NCI-H2196 (cell line): ENCODE measurements at regions not wholly inside any gene's neighbourhood (a gene's known extent, or its start where the extent isn't known, plus 50 kb on each side); places are given as distances from the start of the nearest gene placed in this dataset.

Source experiments
- DNase-seq: peaks from one replicate; lab custom pipeline; 2025; ENCODE audit not compliant: unreplicated experiment; lab: John Stamatoyannopoulos, UW

GRCh38 chr1:212525479-212526110 is 83.0 kb upstream of the ATF3 start:
- no peak for DNase-seq

GRCh38 chr1:212526111-212526491 is 82.5 kb upstream of the ATF3 start:
- DNase-seq, result no peak

DNA sequence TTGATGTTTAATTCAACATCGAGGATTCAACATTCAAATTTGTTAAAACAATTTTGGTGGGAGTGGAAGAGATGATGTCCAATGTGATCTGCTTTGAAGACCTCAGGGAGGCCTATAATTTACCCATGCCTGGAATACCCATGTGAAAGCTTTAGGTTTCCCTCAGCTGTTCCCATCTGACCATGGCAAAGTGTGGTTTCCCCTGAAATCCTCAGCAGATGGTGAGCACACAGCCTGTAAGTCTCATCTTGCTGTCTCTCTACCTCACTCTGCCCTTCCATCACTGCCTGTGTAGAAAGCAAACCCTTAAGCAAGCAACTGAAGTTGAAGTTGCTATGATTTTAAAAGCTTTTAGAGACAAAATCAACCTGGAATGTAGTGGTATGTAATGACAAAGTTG is 80.1 kb upstream of the ATF3 start:
- DNase-seq, result no peak

DNA sequence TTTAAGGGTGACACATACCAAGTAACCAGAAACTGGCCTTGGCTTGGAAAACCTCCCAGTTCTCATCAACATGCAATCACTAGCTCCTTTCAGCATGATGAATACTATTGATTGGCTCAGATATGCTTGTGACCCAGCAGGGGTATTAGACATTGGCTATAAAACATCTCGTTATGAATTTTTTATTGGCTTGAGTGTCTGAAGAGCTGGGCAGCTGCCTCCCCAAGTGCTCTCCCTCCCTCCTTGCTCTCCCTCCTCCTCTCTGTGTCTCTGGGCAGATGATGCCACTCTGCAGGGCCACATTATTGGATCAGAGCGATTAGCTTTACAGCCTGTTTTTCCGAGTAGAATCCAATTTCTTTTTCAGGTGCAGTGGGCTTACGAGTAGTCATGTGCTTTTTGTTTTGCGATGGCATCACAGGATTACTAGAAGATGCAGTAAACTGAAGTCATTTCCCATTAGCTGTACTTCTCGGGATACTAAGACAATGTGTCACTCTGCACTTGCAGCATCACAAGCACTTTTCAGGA is 79.3 kb upstream of the ATF3 start:
- DNase-seq, result peak; percentile 25

DNA sequence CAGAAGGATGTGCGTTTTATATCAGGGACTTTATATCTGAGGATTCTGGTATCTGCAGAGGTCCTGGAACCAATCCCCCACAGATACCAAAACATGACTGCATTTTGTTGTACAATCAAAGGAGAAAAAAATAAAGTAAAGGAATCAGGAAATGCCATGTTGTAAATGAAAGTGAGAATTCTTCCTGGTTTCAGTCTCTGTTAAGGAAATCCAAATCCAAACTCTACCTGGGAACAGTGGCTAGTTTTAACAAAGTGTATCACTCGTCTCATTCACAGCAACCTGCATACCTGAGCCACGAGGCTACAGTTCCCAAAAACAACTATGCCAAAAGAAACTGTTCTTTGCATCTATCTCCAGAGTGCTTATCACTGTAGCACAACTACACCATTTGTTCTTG is 77.3 kb upstream of the ATF3 start:
- DNase-seq, result no peak

- DNase-seq, result no peak
These were observed 76.8 kb upstream of the ATF3 start for GRCh38 chr1:212531796-212532195.

DNA sequence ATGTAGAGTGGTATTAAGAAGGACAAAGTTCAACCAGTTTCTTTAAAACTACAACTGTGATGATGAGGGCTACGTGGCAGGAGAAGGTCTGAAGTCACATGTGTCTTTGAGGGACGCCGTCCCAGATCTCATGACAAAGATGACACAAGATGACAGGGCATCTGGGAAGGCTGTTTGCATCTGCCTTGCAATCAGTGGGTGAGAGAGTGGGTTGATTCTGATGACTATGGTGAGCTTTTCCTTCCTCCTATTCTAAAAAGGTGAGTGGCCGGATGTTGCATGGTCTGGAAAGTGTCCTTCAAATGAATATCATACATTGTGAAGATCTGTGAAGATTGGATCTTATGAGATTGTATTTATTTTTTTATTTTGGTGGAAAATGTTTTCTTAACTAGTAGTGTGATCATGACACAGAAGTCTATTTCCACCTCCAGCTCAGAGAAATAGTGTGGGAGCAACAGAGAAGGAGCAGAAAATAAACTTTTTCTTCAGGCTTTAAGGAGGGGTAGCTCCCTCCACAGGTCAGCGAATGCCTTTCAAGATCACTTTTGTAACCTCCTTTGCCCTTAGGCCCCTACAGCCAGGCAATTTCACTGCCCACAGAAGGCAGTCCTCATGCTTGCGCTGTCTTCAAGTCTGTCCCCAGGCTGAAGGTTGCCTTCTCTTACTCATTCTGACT is 76.0 kb upstream of the ATF3 start:
- no peak for DNase-seq

GRCh38 chr1:212533148-212533517 is 75.4 kb upstream of the ATF3 start:
- no peak for DNase-seq

DNA sequence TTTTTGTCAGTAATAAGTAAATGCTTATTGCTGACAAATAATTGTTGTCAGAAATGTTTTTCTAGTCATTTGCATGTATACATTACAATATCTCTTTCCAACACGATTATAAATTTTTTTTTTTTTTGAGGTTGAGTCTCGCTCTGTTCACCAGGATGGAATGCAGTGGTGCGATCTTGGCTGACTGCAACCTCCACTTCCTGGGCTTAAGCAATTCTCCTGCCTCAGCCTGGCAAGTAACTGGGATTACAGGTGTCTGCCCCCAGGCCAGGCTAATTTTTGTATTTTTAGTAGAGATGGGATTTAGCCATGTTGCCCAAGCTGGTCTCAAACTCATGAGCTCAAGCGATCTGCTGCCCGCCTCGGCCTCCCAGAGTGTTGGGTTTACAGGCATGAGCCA is 72.0 kb upstream of the ATF3 start:
- no peak for DNase-seq

DNA sequence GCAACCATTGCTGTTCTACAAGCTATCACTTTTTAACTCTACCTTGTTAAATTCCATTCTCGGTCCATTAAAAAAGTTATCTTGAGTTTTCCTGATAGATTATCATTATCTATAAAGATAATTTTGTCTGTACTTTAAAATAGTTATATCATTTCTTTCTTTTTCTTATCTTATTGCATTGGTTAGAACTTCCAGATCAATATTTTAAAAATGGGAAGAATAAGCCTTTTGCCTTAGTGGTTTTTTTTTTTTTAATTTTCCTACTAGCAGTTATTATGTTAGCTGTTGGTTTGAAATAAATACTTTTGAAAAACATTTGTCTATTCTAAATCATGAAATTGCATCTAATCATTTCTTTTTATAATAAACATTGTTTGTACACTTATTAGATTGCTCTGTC is 71.0 kb upstream of the ATF3 start:
- no peak for DNase-seq

DNA sequence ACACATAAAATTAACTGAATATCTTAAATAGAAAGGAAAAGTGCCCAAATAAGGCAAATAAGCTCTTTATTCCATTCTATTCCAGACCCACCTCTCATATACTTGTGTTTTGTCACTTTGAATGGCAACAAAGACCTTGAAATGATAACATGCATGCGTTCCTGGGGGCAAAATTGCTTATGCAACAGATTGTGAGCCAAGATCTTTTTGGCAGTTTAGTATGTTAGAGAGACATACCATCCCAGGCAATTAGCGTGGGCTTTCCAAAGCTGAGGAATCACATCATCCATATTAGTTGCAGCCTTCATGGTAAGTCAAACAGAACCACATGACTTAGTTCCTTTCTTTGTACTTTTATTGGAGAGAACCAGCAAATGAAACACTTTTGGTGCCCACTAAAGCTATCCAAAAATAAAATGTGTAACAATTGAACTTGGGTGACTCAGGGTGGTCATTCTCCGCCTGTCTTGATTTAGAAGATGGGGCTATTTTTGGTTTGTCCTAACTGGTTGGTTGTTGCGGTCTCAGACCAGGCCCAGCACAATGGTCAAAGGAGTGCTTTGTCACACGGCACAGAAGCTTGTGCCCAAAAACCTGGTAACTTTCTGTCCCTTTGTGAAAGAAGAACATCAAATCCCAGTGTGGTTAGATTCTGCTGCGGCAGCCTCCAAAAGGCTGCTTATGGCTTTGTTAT is 68.7 kb upstream of the ATF3 start:
- DNase-seq, result no peak

DNA sequence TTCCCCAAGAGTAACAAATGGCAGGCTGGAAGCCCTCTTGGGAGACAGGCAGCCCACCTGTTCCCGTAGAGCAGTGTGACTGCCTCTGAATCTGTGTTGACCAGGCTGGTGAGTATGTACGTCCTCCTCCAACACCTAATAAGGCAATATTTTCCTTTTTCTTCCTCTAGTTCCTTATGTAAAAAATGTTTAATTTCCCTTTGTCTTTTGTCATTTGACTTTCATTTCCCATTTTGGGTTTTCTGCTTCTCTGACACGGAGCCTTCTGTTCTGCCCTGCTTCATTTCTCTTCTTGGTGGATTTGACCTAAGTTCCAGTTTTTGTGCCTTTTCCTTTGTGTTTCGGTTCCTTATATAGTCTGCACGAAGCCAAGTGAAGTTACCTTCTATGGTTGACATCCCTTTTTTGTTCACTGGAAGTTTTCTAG is 65.8 kb upstream of the ATF3 start:
- DNase-seq, result no peak

- DNase-seq, result no peak
These were observed 64.5 kb upstream of the ATF3 start for GRCh38 chr1:212544110-212544509.

DNA sequence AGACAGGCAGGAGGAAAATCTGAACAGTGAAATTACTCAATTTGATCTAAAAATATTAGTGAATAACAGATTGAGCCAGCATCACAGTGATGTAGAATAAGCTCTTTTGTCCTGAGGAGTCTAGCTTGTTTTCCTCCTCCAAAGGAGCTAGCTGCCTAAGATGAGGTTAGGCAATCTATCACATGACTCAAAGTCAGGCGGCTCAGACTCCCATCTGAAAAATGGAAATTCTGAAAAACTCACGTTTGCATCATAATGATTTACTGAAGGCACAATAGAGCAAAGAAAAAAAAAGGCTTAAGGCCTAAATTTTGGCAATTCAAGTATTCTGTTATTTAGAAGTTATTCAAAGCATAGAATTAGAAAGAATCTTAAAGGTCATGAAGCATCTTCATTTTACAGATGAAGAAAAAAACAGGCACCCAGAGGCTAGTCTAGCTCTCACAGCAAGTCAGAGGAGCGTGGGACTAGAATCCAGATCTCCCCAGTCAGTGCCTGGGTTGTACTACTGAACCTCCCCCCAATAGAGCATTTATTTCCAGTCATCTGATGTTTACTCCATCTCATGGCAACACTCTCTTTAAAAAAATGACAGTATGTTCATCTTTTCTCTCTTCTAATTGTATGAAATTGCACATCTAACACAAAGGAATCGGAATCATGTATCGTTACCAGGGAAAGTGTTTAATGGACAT is 62.5 kb upstream of the ATF3 start:
- DNase-seq, result no peak

- DNase-seq, result no peak
These were observed 59.0 kb upstream of the ATF3 start for GRCh38 chr1:212549503-212550017.

DNA sequence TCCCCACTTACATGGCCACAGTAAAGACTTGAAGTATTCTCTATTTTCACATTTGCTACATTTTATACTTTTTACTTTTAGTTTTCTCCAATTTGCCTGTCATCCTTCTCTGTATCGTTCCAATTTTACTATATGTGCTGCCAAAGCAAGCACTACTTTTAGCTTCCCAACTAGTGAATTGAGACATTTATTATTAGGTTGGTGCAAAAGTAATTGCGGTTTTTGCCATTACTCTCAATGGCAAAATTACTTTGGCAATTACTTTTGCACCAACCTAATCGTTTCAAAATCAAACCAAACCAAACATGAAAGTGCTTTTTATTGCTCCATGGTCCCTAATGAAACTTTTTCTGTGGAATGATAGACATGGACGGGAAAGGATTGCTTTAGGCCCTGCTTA is 56.6 kb upstream of the ATF3 start:
- no peak for DNase-seq

DNA sequence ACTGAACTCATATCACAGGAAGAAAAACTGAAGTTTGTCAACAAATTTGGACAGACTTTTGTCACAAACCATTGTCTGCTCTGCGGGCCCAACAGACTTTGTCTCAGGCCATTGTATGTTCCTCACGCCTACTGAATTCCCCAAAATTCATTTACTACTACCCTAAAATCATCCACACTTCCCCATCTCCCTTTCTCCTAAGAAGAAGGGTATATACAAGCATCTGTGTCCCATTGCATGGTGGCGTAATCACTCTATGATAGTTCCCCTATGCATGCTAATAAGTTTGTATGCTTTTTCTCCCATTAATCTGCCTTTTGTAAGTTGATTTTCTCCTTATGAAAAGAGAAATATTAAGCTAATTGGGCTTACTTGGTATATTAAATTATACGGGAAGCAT is 54.9 kb upstream of the ATF3 start:
- no peak for DNase-seq

DNA sequence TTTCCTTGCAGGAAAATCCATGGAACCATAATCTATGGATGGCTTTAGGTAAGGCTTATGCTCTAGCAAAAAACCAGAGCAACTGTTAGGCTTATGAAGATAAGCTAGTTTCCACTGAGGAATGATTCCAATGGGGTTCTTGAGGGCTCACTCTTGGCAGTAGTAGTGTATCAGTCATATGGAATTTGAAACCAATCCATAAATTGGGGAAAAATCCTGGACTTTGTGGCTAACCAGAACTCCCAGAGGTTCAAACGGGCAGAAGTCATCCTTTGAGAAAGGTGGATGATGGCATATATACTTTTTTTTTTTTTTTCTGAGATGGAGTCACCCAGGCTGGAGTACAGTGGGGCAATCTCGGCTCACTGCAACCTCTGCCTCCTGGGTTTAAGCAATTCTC is 54.2 kb upstream of the ATF3 start:
- no peak for DNase-seq

- no peak for DNase-seq
These were observed 53.1 kb upstream of the ATF3 start for GRCh38 chr1:212555426-212555825.

DNA sequence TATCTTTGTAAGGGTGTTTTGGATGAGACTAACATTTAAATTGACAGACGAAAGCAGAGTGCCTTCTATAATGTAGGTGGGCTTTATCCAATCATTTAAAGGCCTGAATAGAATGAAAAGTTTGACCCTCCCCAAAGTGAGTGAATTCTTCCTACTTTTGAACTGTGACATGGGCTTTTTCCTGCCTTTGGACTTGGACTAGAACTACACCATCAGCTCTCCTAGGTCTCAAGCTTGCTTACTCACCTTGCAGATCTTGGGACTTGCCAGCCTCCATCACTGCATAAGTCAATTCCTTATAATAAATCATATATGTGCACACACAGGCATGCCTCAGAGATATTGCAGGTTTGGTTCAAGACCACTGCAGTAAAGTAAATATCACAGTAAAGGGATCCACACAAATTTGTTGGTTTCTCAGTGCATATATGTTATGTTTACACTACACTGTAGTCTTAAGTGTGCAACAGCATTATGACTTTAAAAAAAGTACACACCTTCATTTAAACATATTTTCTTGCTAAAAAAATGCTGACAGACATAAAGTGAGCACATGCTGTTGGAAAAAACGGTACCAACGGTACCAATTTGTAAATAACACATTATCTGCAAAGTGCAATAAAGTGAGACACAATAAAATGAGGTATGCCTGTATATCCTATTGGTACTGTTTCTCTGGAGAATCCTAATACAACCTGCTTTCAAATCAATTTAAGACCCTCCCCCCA is 51.6 kb upstream of the ATF3 start:
- DNase-seq, result no peak
